ENCODE measurements at regions not wholly inside any gene's neighbourhood (a gene's known extent, or its start where the extent isn't known, plus 50 kb on each side); places are given as distances from the start of the nearest gene placed in this dataset.

DNA sequence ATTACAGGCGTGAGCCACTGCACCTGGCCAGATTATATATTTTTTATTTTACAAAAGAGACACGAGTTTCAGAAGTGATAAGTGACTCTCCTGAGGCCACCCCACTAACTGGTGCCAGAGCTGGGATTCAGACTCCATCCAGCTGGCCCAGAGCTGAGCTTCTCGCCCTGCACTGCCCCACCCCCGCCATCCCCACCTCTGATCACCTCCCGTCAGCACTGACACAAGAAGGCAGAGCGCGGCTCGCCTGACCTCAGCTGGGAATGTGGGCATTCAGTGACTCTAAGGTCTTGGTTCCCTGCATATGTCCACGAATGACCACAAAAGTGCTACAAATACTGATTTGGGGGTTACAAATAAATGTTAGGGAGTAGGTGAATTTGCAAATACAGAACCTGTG, 56.1 kb upstream of the GALNT15 start:
- TF ChIP-seq SP1 (IDR thresholded peaks at IDR 0.05), result no peak
- TF ChIP-seq BHLHE40 (IDR thresholded peaks at IDR 0.05; ENCODE audit: borderline replicate concordance), result no peak
- TF ChIP-seq CTBP1 (IDR thresholded peaks at IDR 0.05; ENCODE audit: borderline replicate concordance), result no peak
- no peak for TF ChIP-seq ARNT (IDR thresholded peaks at IDR 0.05)
- no peak for TF ChIP-seq FOXA1 (IDR thresholded peaks at IDR 0.05)
- no peak for TF ChIP-seq SUZ12 (IDR thresholded peaks at IDR 0.05)
- TF ChIP-seq HDGF (IDR thresholded peaks at IDR 0.05; ENCODE audit: borderline replicate concordance), result no peak
- TF ChIP-seq ZNF384 (IDR thresholded peaks at IDR 0.05), result no peak
- no peak for TF ChIP-seq FOXK2 (IDR thresholded peaks at IDR 0.05)
- no peak for TF ChIP-seq FOXM1 (IDR thresholded peaks at IDR 0.05; ENCODE audit: borderline replicate concordance)
- TF ChIP-seq TARDBP (IDR thresholded peaks at IDR 0.05), result no peak

Data from HEK293T (cell line).